Upper lobe of left lung (tissue), 4 donors: ENCODE measurements at regions not wholly inside any gene's neighbourhood (a gene's known extent, or its start where the extent isn't known, plus 50 kb on each side); places are given as distances from the start of the nearest gene placed in this dataset.

Source experiments
- CTCF ChIP-seq, 6 experiments: fragments of 450-650 bp in 4 of 6; fragments of 200-600 bp in 2 of 6; sonication (generic) in 2 of 6; IDR thresholded peaks; one replicate each; pipeline ENCODE4 v1.5.1; 2016 to 2019; ENCODE audit warnings: antibody characterized with exemption in 6 of 6
- POLR2A ChIP-seq, 4 donors: fragments of 450-650 bp; IDR thresholded peaks; one replicate each; pipeline ENCODE4 v1.5.1; 2016 to 2017; ENCODE audit warnings: antibody characterized with exemption in 4 of 4, mild to moderate bottlenecking in 2 of 4

GRCh38 chrX:8105531-8105930, 65.5 kb downstream of the VCX2 start:
- TF ChIP-seq POLR2A (IDR thresholded peaks at IDR 0.05) (no peak), CTCF (IDR thresholded peaks at IDR 0.05) (no peak)
